ENCODE measurements at regions not wholly inside any gene's neighbourhood (a gene's known extent, or its start where the extent isn't known, plus 50 kb on each side); places are given as distances from the start of the nearest gene placed in this dataset.

GRCh38 chrY:7240101-7240500, 328.5 kb upstream of the AMELY start:
- no peak for DNase-seq (ENCODE audit: low read depth, low spot score)

- no peak for DNase-seq (ENCODE audit: low read depth, low spot score)
Observed at GRCh38 chrY:7211971-7212370, 300.4 kb upstream of the AMELY start.

GRCh38 chrY:7204456-7204855, 292.9 kb upstream of the AMELY start:
- DNase-seq (ENCODE audit: low read depth, low spot score) = no peak

- DNase-seq (ENCODE audit: low read depth, low spot score) = no peak
Observed at GRCh38 chrY:7182591-7182990, 271.0 kb upstream of the AMELY start.

- DNase-seq (ENCODE audit: low read depth, low spot score) = no peak
Observed at GRCh38 chrY:7177631-7178030, 266.1 kb upstream of the AMELY start.

- DNase-seq (ENCODE audit: low read depth, low spot score) = no peak
Observed at GRCh38 chrY:7169475-7169874, 257.9 kb upstream of the AMELY start.

GRCh38 chrY:7141477-7141876, 229.9 kb upstream of the AMELY start:
- no peak for DNase-seq (ENCODE audit: low read depth, low spot score)

Measured in astrocyte of the hippocampus (primary cell).